ENCODE measurements at regions not wholly inside any gene's neighbourhood (a gene's known extent, or its start where the extent isn't known, plus 50 kb on each side); places are given as distances from the start of the nearest gene placed in this dataset.

DNA sequence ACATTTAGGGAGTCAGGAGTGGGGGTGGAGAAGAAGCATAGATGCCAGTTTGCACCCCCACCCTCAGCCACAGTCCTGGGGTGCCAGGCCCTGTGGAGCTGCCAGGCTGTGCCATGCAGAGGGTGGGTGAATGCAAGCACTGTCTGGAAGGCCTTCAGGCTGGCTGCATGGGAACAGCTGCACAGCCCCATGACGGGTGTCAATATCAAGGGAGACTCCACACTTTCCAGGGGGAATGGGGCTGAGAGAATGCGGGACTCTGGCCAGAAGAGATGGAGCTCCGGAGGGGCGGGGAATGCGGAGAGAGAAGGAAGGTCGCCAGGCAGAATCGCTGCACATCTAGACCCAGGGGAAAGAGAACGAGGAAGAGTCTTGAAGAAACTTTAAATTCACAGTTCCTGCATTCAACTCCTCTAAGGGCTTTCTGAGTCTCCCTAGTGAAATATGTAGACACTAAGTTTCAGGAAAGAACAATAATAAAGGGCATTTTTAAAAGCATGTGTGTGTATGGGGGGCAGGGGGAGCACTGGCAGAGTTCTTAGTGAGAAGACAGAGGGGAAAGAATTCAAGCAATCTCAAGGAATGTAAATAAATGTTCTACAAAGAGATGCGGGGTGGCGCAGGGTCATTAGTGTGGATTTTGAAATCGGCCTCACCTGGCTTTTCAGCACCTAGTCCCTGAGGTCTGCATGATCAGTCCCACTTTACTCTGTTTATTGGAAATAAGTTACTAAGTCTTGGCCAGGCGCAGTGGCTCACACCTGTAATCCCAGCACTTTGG, 59.1 kb downstream of the BOD1 start:
- H3K27ac ChIP-seq (ENCODE audit: low read depth, low read length), result no peak overlapping the region
- H3K27me3 ChIP-seq (ENCODE audit: control insufficient read depth in 5 of 5, insufficient read depth in 4 of 5, low read length in 5 of 5), result peaks cover 0 to 3% (median 0%) of the 10 kb centered on the region in 5 donors
- H3K4me1 ChIP-seq (ENCODE audit: control insufficient read depth in 5 of 5, insufficient read depth in 5 of 5, low read length in 5 of 5), result peaks cover 0 to 15% (median 8%) of the 10 kb centered on the region in 5 donors
- H3K9me3 ChIP-seq (ENCODE audit: control insufficient read depth in 5 of 5, low read length in 5 of 5), result peaks cover 0 to 9% (median 2%) of the 10 kb centered on the region in 5 donors
- H3K4me3 ChIP-seq (ENCODE audit: low read depth in 1 of 5, low read length in 5 of 5), result no peak overlapping the region
- no peaks in the 10 kb centered on the region for H3K36me3 ChIP-seq (ENCODE audit: control insufficient read depth in 5 of 5, insufficient read depth in 5 of 5, low read length in 5 of 5)
- H3K9ac ChIP-seq (ENCODE audit: low read length in 5 of 5), result no peak overlapping the region

GRCh38 chr5:173556142-173557028, 60.1 kb downstream of the BOD1 start:
- Histone ChIP-seq H3K27ac (ENCODE audit: low read depth, low read length) (no peak overlapping the region), H3K9ac (ENCODE audit: low read length in 5 of 5) (no peak overlapping the region), H3K9me3 (ENCODE audit: control insufficient read depth in 5 of 5, low read length in 5 of 5) (peaks cover 0 to 9% (median 1%) of the 10 kb centered on the region in 5 donors), H3K4me3 (ENCODE audit: low read depth in 1 of 5, low read length in 5 of 5) (no peak overlapping the region), H3K36me3 (ENCODE audit: control insufficient read depth in 5 of 5, insufficient read depth in 5 of 5, low read length in 5 of 5) (no peaks in the 10 kb centered on the region), H3K4me1 (ENCODE audit: control insufficient read depth in 5 of 5, insufficient read depth in 5 of 5, low read length in 5 of 5) (peaks cover 0 to 15% (median 8%) of the 10 kb centered on the region in 5 donors), H3K27me3 (ENCODE audit: control insufficient read depth in 5 of 5, insufficient read depth in 4 of 5, low read length in 5 of 5) (peaks cover 0 to 3% (median 0%) of the 10 kb centered on the region in 5 donors)

- Histone ChIP-seq H3K36me3 (ENCODE audit: control insufficient read depth in 5 of 5, insufficient read depth in 5 of 5, low read length in 5 of 5) (no peaks in the 10 kb centered on the region), H3K9me3 (ENCODE audit: control insufficient read depth in 5 of 5, low read length in 5 of 5) (peaks cover 0 to 6% (median 0%) of the 10 kb centered on the region in 5 donors), H3K27me3 (ENCODE audit: control insufficient read depth in 5 of 5, insufficient read depth in 4 of 5, low read length in 5 of 5) (peaks cover 0 to 3% (median 0%) of the 10 kb centered on the region in 5 donors), H3K9ac (ENCODE audit: low read length in 5 of 5) (no peak overlapping the region), H3K4me3 (ENCODE audit: low read depth in 1 of 5, low read length in 5 of 5) (no peak overlapping the region), H3K27ac (ENCODE audit: low read depth, low read length) (no peak overlapping the region), H3K4me1 (ENCODE audit: control insufficient read depth in 5 of 5, insufficient read depth in 5 of 5, low read length in 5 of 5) (peaks cover 0 to 15% (median 8%) of the 10 kb centered on the region in 5 donors)
These were observed 61.3 kb downstream of the BOD1 start for GRCh38 chr5:173554989-173555705.

DNA sequence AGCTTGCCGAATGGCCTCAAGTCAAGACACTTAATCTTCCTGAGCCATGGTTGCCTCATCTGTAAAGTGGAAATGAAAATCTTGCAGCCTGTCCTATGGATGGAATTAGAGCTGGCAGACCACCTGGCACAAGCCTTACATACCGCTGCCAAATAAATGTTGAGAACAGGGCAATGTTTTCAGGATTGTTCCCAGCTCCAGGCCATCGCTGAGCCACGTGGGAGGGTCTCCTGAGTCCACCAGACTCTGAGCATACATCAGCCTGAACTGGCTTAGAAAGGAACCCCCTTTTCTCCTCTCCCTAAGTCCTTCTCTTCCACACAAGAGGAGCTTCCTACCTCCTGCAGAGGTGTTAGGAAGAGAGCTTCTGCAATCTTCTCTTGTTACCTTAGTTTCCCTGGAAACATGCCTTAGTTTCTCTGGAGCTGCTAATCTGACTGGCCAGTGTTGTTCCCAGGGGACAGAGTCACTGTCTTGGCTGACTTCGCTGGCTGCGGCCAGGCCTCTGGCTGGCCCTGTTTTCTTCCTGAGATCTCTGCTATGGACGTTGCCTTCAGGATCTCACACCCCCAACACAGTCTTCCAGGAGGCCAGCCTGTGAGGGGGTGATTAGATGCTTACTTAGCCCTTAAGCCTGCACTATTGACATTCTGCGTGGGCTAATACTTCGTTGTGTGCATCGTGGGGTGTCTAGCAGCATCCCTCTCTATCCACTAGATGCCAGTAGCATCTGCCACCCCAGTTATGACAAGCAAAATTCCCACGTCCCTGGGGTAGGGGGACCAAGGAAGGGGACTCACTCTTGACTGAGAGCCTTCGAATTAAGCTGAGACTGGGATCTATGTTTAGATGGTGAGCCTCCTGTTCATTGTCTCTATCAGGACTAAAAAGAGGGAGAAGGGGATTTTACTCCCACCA, 62.2 kb downstream of the BOD1 start:
- Histone ChIP-seq H3K27me3 (ENCODE audit: control insufficient read depth in 5 of 5, insufficient read depth in 4 of 5, low read length in 5 of 5) (peaks cover 0 to 3% (median 0%) of the 10 kb centered on the region in 5 donors), H3K27ac (ENCODE audit: low read depth, low read length) (no peak overlapping the region), H3K36me3 (ENCODE audit: control insufficient read depth in 5 of 5, insufficient read depth in 5 of 5, low read length in 5 of 5) (no peaks in the 10 kb centered on the region), H3K4me1 (ENCODE audit: control insufficient read depth in 5 of 5, insufficient read depth in 5 of 5, low read length in 5 of 5) (peaks cover 0 to 15% (median 8%) of the 10 kb centered on the region in 5 donors), H3K9me3 (ENCODE audit: control insufficient read depth in 5 of 5, low read length in 5 of 5) (no peaks in the 10 kb centered on the region), H3K9ac (ENCODE audit: low read length in 5 of 5) (no peak overlapping the region), H3K4me3 (ENCODE audit: low read depth in 1 of 5, low read length in 5 of 5) (no peak overlapping the region)

DNA sequence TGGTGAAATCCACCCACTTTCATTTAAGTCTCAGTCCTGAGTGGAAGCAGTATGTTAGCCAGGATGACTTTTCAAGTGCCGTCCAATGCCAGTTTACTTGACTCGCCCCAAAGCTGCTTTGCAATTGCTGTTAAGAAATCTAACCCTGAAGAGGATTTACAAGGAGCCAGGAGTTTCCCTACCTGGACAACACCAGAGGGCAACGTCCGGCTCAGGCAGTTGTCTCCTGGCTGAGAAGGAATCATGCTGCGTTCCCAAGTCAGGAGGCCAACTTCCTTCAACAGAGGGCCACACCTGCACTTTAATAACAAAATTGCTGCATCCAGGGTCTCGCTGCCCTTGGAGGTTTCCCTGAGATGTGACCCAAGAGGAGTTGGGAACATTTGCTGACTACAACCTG, 65.8 kb downstream of the BOD1 start:
- Histone ChIP-seq H3K27ac (ENCODE audit: low read depth, low read length) (no peak overlapping the region), H3K36me3 (ENCODE audit: control insufficient read depth in 5 of 5, insufficient read depth in 5 of 5, low read length in 5 of 5) (no peaks in the 10 kb centered on the region), H3K4me3 (ENCODE audit: low read depth in 1 of 5, low read length in 5 of 5) (no peak overlapping the region), H3K9ac (ENCODE audit: low read length in 5 of 5) (no peak overlapping the region), H3K27me3 (ENCODE audit: control insufficient read depth in 5 of 5, insufficient read depth in 4 of 5, low read length in 5 of 5) (no peaks in the 10 kb centered on the region), H3K9me3 (ENCODE audit: control insufficient read depth in 5 of 5, low read length in 5 of 5) (no peaks in the 10 kb centered on the region), H3K4me1 (ENCODE audit: control insufficient read depth in 5 of 5, insufficient read depth in 5 of 5, low read length in 5 of 5) (peaks cover 0 to 15% (median 9%) of the 10 kb centered on the region in 5 donors)

- peaks cover 0 to 14% (median 8%) of the 10 kb centered on the region in 5 donors for H3K4me1 ChIP-seq (ENCODE audit: control insufficient read depth in 5 of 5, insufficient read depth in 5 of 5, low read length in 5 of 5)
- no peaks in the 10 kb centered on the region for H3K36me3 ChIP-seq (ENCODE audit: control insufficient read depth in 5 of 5, insufficient read depth in 5 of 5, low read length in 5 of 5)
- no peaks in the 10 kb centered on the region for H3K27me3 ChIP-seq (ENCODE audit: control insufficient read depth in 5 of 5, insufficient read depth in 4 of 5, low read length in 5 of 5)
- H3K9me3 ChIP-seq (ENCODE audit: control insufficient read depth in 5 of 5, low read length in 5 of 5), result no peaks in the 10 kb centered on the region
- H3K27ac ChIP-seq (ENCODE audit: low read depth, low read length), result no peak overlapping the region
- no peak overlapping the region for H3K4me3 ChIP-seq (ENCODE audit: low read depth in 1 of 5, low read length in 5 of 5)
- no peak overlapping the region for H3K9ac ChIP-seq (ENCODE audit: low read length in 5 of 5)
These were observed 66.8 kb downstream of the BOD1 start for GRCh38 chr5:173549644-173550043.

GRCh38 chr5:173547579-173547978, 68.9 kb downstream of the BOD1 start:
- Histone ChIP-seq H3K27ac (ENCODE audit: low read depth, low read length) (no peak overlapping the region), H3K4me3 (ENCODE audit: low read depth in 1 of 5, low read length in 5 of 5) (no peak overlapping the region), H3K36me3 (ENCODE audit: control insufficient read depth in 5 of 5, insufficient read depth in 5 of 5, low read length in 5 of 5) (no peaks in the 10 kb centered on the region), H3K27me3 (ENCODE audit: control insufficient read depth in 5 of 5, insufficient read depth in 4 of 5, low read length in 5 of 5) (no peaks in the 10 kb centered on the region), H3K9me3 (ENCODE audit: control insufficient read depth in 5 of 5, low read length in 5 of 5) (no peaks in the 10 kb centered on the region), H3K9ac (ENCODE audit: low read length in 5 of 5) (no peak overlapping the region), H3K4me1 (ENCODE audit: control insufficient read depth in 5 of 5, insufficient read depth in 5 of 5, low read length in 5 of 5) (peaks cover 0 to 5% (median 0%) of the 10 kb centered on the region in 5 donors)

DNA sequence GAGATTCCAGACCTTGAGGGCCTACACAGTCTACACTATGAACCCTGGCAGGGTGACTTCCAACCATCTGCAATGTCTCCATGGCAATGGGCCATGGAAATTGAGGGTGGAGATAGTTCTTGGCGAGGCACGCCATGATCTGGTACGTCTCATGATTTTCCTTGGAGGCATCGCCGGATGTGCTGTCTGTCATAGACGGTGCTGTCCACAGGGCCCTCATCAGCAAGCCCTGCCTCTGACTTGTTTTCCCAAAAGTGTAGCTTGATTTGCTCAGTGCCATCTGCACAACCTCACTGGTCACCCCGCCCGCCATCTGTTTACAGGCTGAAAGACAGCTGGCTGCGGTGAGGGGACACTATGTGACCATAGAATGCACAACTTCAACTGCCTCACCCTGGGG, 73.5 kb downstream of the BOD1 start:
- H3K9ac ChIP-seq (ENCODE audit: low read length in 5 of 5), result no peak overlapping the region
- H3K4me3 ChIP-seq (ENCODE audit: low read depth in 1 of 5, low read length in 5 of 5), result no peak overlapping the region
- H3K27me3 ChIP-seq (ENCODE audit: control insufficient read depth in 5 of 5, insufficient read depth in 4 of 5, low read length in 5 of 5), result no peaks in the 10 kb centered on the region
- no peaks in the 10 kb centered on the region for H3K36me3 ChIP-seq (ENCODE audit: control insufficient read depth in 5 of 5, insufficient read depth in 5 of 5, low read length in 5 of 5)
- no peak overlapping the region for H3K27ac ChIP-seq (ENCODE audit: low read depth, low read length)
- peaks cover 0 to 5% (median 0%) of the 10 kb centered on the region in 5 donors for H3K4me1 ChIP-seq (ENCODE audit: control insufficient read depth in 5 of 5, insufficient read depth in 5 of 5, low read length in 5 of 5)
- H3K9me3 ChIP-seq (ENCODE audit: control insufficient read depth in 5 of 5, low read length in 5 of 5), result no peaks in the 10 kb centered on the region

DNA sequence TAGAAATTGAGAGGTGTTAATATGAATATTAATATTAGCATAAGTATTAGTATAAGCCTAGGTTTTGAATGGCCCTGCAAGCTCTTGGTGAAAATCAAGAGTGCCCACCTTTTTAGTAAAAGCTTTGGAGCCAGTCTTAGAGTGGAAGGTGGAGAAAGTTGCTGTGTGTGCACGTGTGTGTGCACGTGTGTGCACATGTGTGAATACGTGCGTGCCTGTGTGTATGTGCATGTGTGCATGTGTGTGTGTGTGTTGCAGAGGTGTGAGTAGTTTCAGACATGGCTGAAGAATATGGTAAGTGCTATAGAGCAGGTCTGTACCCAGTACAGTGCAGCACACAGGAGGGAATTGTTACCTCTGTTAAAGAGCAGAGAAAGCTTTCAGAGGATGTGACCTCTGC, 74.3 kb downstream of the BOD1 start:
- Histone ChIP-seq H3K27me3 (ENCODE audit: control insufficient read depth in 5 of 5, insufficient read depth in 4 of 5, low read length in 5 of 5) (no peaks in the 10 kb centered on the region), H3K9ac (ENCODE audit: low read length in 5 of 5) (no peak overlapping the region), H3K36me3 (ENCODE audit: control insufficient read depth in 5 of 5, insufficient read depth in 5 of 5, low read length in 5 of 5) (no peaks in the 10 kb centered on the region), H3K27ac (ENCODE audit: low read depth, low read length) (no peak overlapping the region), H3K9me3 (ENCODE audit: control insufficient read depth in 5 of 5, low read length in 5 of 5) (no peaks in the 10 kb centered on the region), H3K4me1 (ENCODE audit: control insufficient read depth in 5 of 5, insufficient read depth in 5 of 5, low read length in 5 of 5) (no peaks in the 10 kb centered on the region), H3K4me3 (ENCODE audit: low read depth in 1 of 5, low read length in 5 of 5) (no peak overlapping the region)
